MM.1S (cell line): ENCODE measurements at regions not wholly inside any gene's neighbourhood (a gene's known extent, or its start where the extent isn't known, plus 50 kb on each side); places are given as distances from the start of the nearest gene placed in this dataset.

ENCODE experiments used
- DNase-seq: peaks from one replicate; pipeline ENCODE4 v3.0.0-alpha.2; 2015
- H2AFZ ChIP-seq: fragments of 300-600 bp; sonication (generic); 2 replicates; pipeline ENCODE4 v1.6.0; 2016; ENCODE audit warnings: antibody characterized with exemption, low read length
- H3F3A ChIP-seq: fragments of 300-600 bp; sonication (generic); 2 replicates; pipeline ENCODE4 v1.6.1; 2016; ENCODE audit warnings: mild to moderate bottlenecking, antibody characterized with exemption, low read length, moderate library complexity, mixed read lengths; ENCODE audit not compliant: insufficient read depth
- H3K27ac ChIP-seq: fragments of 300-600 bp; sonication (generic); 2 replicates; pipeline ENCODE4 v1.5.1; 2016; ENCODE audit warnings: mild to moderate bottlenecking, low read length
- H3K27me3 ChIP-seq: fragments of 300-600 bp; sonication (generic); replicated peaks from 2 replicates; pipeline ENCODE4 v1.6.0; 2016; ENCODE audit warnings: low read length; ENCODE audit not compliant: insufficient read depth
- H3K36me3 ChIP-seq: fragments of 300-600 bp; sonication (generic); replicated peaks from 2 replicates; pipeline ENCODE4 v1.6.1; 2016; ENCODE audit warnings: mild to moderate bottlenecking, low read length, mixed read lengths; ENCODE audit not compliant: insufficient read depth
- H3K4me1 ChIP-seq: fragments of 300-600 bp; sonication (generic); 2 replicates; pipeline ENCODE4 v1.6.1; 2016; ENCODE audit warnings: low read length, mixed read lengths
- H3K4me2 ChIP-seq: fragments of 300-600 bp; sonication (generic); 2 replicates; pipeline ENCODE4 v1.6.0; 2016; ENCODE audit warnings: low read depth, low read length
- H3K4me3 ChIP-seq: fragments of 300-600 bp; sonication (generic); 2 replicates; pipeline ENCODE4 v1.5.1; 2016; ENCODE audit warnings: low read length, mixed read lengths
- H3K79me2 ChIP-seq: fragments of 300-600 bp; sonication (generic); 2 replicates; pipeline ENCODE4 v1.6.1; 2016; ENCODE audit warnings: mixed run types, low read length, mixed read lengths
- H3K9ac ChIP-seq: fragments of 300-600 bp; sonication (generic); 2 replicates; pipeline ENCODE4 v1.6.1; 2016; ENCODE audit warnings: low read length, mixed read lengths
- H3K9me2 ChIP-seq: fragments of 300-600 bp; sonication (generic); replicated peaks from 2 replicates; pipeline ENCODE4 v1.6.1; 2016; ENCODE audit warnings: mild to moderate bottlenecking, low read length, mixed read lengths; ENCODE audit not compliant: insufficient read depth
- H3K9me3 ChIP-seq: fragments of 300-600 bp; sonication (generic); replicated peaks from 2 replicates; pipeline ENCODE4 v1.6.1; 2016; ENCODE audit warnings: mild to moderate bottlenecking, low read length, mixed read lengths; ENCODE audit not compliant: insufficient read depth
- H4K20me1 ChIP-seq: fragments of 300-600 bp; sonication (generic); 2 replicates; pipeline ENCODE4 v1.6.1; 2016; ENCODE audit warnings: mild to moderate bottlenecking, low read length, moderate library complexity, mixed read lengths; ENCODE audit not compliant: insufficient read depth
- CTCF ChIP-seq: fragments of 300-600 bp; sonication (generic); IDR thresholded peaks from 2 replicates; pipeline ENCODE4 v1.5.1; 2016; ENCODE audit warnings: antibody characterized with exemption, low read length, mixed read lengths
- EZH2 ChIP-seq: fragments of 300-600 bp; sonication (generic); optimal IDR thresholded peaks from 2 replicates; pipeline ENCODE3; 2017; ENCODE audit warnings: low read depth, mild to moderate bottlenecking, antibody characterized with exemption, low read length, mixed read lengths
- EZH2phosphoT487 ChIP-seq: fragments of 300-600 bp; sonication (generic); IDR thresholded peaks from 2 replicates; pipeline ENCODE4 v1.6.1; 2018; ENCODE audit warnings: antibody characterized with exemption, low read length

DNA sequence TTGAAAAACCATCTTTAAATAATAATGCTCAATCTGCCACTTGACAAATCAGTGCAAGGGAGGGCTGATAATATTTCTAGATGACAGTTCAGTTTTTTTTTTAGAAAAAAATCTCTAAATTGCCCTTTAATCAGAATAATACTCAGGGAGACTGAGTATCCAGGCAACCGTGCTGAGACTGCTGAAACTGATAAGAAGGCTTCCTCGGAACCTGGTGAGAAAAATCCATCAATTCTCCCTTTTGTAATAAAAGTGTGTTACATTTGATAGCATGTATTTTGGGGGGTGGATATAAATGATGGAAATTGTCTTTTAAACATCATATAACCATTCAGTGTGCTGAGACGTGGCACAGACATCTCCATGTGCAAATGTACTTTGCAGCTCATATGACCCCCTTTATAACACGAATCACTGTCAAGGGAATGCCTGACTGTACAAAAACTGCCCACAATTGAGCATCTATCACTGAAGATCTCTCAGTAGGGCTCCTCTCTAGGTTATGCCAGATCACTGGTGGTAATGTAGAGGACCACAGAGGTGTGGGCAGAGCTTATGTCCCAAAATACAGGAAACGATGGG lies 491.1 kb upstream of the ADARB2 start:
- no peaks in the 10 kb centered on the region for H3K4me1 ChIP-seq
- no peaks in the 10 kb centered on the region for H3K9me2 ChIP-seq
- no peaks in the 10 kb centered on the region for H3K9me3 ChIP-seq
- H3K36me3 ChIP-seq: no peaks in the 10 kb centered on the region
- H4K20me1 ChIP-seq: no peaks in the 10 kb centered on the region
- no peak overlapping the region for H3K9ac ChIP-seq
- no peaks in the 10 kb centered on the region for H3F3A ChIP-seq
- no peaks in the 10 kb centered on the region for H3K27me3 ChIP-seq
- TF ChIP-seq EZH2 (no peak), EZH2phosphoT487 (no peak), CTCF (no peak)
- no peak overlapping the region for H3K27ac ChIP-seq
- no peak overlapping the region for H2AFZ ChIP-seq
- no peaks in the 10 kb centered on the region for H3K79me2 ChIP-seq
- DNase-seq: no peak
- no peak overlapping the region for H3K4me2 ChIP-seq
- H3K4me3 ChIP-seq: no peak overlapping the region

DNA sequence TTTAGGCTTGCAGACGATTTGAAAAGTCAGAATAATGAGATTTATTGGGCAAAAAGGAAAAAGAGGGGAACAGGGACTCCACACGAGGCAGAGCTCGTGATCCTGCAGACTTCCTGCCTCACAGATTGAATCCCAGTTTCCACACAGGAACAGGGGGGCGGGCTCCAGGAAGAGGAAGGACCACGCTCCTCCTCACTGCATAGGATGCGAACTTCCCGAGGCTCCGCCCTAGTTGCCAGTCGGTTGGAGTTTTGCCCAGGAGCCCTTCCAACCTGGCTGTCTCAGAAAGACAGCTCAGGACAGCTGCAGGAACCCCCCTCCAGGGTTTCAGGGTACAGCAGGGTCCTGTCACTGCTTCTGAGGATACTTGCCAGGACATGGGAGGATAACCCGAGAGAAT lies 488.3 kb upstream of the ADARB2 start:
- Histone ChIP-seq H3K27me3 (no peaks in the 10 kb centered on the region), H3K4me1 (no peaks in the 10 kb centered on the region), H3K27ac (no peak overlapping the region), H3K79me2 (no peaks in the 10 kb centered on the region), H3K36me3 (no peaks in the 10 kb centered on the region), H3K9me2 (no peaks in the 10 kb centered on the region), H3K9ac (no peak overlapping the region), H3F3A (no peaks in the 10 kb centered on the region), H4K20me1 (no peaks in the 10 kb centered on the region), H3K9me3 (no peaks in the 10 kb centered on the region), H3K4me3 (no peak overlapping the region), H2AFZ (no peak overlapping the region), H3K4me2 (no peak overlapping the region)
- TF ChIP-seq EZH2phosphoT487 (no peak), CTCF (no peak), EZH2 (no peak)
- no peak for DNase-seq

DNA sequence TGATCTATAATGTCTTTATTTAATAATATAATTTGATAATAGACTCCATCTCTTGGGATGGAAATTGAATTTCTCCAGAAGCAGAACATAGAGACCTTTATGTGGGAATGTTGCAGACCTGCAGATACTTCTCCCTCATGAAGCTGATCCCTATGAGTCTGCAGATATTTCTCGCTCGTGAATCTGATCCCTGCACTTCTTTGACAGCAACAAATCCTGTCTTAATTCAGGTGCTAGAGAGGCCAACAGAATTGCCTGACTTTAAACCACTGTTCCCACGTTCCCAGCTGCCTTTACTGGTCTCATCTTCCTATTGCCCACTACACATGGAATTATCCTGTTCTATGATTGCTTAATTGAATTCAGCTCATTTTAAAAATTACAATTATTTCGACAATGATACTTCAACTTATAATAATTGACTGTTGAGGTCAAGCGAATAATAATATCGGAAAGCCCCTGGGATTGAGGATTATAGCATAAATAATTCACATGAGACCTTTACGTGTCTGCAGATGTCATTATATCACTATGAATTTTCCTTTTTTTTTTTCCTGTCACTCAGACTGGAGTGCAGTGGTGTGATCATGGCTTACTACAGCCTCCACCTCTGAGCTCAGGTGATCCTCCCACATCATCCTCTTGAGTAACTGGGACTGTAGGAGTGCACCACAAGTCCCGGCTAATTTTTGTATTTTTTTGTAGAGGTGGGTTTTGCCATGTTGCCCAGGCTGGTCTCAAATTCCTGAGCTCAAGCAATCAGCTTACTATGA lies 486.4 kb upstream of the ADARB2 start:
- Histone ChIP-seq H3K36me3 (no peaks in the 10 kb centered on the region), H4K20me1 (no peaks in the 10 kb centered on the region), H3K9me2 (no peaks in the 10 kb centered on the region), H3K27ac (no peak overlapping the region), H3K27me3 (no peaks in the 10 kb centered on the region), H3K4me2 (no peak overlapping the region), H3K4me3 (no peak overlapping the region), H3K9ac (no peak overlapping the region), H2AFZ (no peak overlapping the region), H3K79me2 (no peaks in the 10 kb centered on the region), H3F3A (no peaks in the 10 kb centered on the region), H3K4me1 (no peaks in the 10 kb centered on the region), H3K9me3 (no peaks in the 10 kb centered on the region)
- DNase-seq: no peak
- no peak for TF ChIP-seq EZH2
- no peak for TF ChIP-seq EZH2phosphoT487
- no peak for TF ChIP-seq CTCF
